Renal cortex interstitium (tissue), 11 donors: ENCODE measurements at regions not wholly inside any gene's neighbourhood (a gene's known extent, or its start where the extent isn't known, plus 50 kb on each side); places are given as distances from the start of the nearest gene placed in this dataset.
"Not testable (repeated sequence)": the region's sequence is repeated elsewhere in the genome, so short reads cannot be mapped to it uniquely, and the experiment has no call there.

Source experiments
- DNase-seq, 11 donors: peaks; one replicate each; pipeline ENCODE4 v3.0.0-alpha.2; 2013; ENCODE audit warnings: low read depth in 9 of 11, low spot score in 4 of 11; ENCODE audit errors: extremely low read depth in 1 of 11

DNA sequence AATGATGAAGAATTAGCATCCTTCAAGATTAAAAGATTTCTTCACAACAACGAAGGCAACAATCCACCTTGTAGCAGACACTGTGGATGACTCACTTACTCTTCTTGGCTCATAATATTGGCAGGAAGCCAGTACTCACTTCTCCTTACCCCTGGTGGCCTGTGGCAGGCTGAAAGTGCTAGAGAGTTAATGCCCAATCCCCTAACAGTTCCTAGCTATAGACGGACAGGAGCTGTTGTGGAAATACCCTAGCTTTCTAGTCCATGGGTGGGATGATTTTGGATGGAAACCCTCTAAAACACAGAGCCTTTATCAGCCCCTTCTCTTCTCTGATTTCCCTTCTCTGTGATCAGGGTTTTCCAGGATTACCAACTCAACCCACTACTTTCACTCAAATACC is 128.6 kb upstream of the NYAP2 start:
- no peak for DNase-seq

- DNase-seq = no peak
These were observed 129.5 kb upstream of the NYAP2 start for GRCh38 chr2:225270053-225270452.

GRCh38 chr2:225254363-225254762 is 145.1 kb upstream of the NYAP2 start:
- no peak for DNase-seq

DNA sequence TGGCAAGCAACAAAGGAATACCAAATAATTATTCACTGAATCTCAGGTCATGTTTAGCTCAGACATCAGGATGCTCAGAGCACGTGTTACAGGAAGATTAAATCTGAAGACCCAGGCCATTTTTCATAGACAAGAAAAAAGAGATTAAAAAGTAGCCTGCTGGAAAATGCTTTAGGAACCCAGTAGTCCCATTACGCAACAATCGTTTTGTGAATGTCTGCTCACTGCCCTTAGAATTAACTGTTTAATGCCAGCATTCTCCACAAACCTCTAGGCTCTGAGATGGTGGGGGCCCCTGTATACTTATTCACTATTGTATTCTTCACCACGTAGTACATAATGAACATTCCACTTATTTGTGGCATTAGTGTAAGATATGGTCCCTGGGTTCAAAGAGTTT is 154.6 kb upstream of the NYAP2 start:
- DNase-seq = no peak

DNA sequence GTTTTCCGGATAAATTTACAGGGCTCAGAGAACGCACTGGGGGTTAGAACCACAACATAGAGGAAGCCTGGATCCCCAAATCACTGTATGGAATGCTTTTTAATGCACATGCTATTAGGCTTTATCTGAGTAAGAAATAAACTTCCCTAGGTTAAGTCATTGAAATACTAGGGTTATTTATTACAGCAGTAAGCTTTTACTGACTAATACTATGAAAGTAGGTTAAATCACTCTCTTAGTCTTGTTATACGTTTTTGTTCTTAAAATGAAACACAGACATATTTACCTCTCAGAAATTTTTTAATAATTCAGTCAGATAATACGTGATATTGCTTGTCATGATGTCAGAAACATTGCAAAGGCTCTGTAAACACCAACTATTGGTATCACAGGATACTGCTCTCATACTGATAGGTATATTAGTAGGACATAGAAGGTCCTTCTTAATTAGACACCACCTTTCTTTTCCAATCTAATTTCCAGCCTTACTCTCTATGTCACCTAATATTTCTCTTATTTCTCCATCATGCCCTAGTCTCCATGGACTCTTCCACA is 162.7 kb upstream of the NYAP2 start:
- no peak for DNase-seq

DNA sequence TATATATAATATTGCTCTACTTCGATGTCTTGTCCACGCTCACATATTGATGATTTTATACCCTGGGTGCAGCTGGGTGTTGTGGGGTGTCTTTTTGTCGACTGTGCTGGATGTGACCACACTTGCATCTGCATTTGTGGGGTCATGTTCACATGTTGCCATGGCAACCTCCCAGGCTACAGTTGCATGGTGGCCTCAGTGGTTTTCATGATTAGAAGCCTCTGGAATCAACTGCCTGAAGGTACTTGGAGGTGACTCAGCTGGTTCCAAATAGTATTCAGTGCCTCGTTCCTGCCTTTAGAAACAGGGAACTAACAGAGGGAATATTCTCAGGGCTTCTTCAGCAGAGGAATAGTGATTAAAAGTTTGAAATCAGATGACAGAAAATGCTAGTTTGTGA is 166.3 kb upstream of the NYAP2 start:
- no peak for DNase-seq

GRCh38 chr2:225231900-225232299 is 167.6 kb upstream of the NYAP2 start:
- DNase-seq = no peak

DNA sequence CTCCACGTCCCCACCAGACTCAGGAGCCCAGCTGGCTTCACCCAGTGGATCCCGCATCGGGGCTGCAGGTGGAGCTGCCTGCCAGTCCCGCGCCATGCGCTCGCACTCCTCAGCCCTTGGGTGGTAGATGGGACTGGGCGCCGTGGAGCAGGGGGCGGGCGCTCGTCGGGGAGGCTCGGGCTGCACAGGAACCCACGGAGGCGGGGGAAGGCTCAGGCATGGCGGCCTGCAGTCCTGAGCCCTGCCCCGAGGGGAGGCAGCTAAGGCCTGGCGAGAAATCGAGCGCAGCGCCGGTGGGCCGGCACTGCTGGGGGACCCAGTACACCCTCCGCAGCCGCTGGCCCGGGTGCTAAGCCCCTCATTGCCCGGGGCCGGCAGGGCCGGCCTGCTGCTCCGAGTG is 170.2 kb upstream of the NYAP2 start:
- DNase-seq = not testable (repeated sequence)

GRCh38 chr2:225226441-225226840 is 173.1 kb upstream of the NYAP2 start:
- DNase-seq = no peak

GRCh38 chr2:225223301-225223700 is 176.2 kb upstream of the NYAP2 start:
- no peak for DNase-seq

DNA sequence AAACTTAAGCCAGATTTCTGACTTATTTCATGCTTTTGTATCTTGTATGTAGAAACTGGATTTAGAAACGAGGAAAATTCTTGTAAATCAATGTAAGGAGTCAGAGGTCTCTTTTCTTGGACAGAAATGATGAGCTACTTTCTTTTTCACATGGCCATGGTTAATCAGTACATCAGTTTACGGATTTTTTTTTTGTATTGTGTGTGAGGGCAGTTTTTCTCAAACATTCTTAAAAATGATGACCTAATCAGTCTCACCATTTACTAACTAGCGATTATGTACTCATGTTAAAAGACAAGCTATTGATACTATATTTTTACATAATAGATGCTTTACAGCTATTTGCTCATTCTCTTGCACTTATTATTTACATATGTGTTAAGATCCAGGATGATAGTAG is 165.2 kb upstream of the DOCK10 start:
- DNase-seq = no peak

DNA sequence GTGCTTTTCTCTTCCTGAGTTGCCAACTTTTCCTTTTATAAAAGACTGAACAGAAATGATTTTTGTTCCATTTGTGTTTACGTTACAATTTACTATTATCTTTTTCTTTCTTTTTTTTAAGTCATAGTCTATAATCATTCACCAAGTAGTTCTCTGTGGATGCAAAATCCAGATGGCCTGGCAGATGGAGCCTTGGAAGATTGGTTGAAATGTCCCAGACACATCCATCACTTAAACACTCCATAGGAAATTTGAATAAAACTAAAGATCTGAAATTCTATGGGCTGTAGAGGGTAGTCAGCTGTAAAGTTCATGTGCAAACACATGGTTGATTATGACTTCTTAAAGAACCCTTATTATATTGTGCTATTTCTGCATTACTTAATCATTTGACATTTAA is 164.8 kb upstream of the DOCK10 start:
- DNase-seq = no peak

GRCh38 chr2:225196579-225196978 is 154.3 kb upstream of the DOCK10 start:
- no peak for DNase-seq

DNA sequence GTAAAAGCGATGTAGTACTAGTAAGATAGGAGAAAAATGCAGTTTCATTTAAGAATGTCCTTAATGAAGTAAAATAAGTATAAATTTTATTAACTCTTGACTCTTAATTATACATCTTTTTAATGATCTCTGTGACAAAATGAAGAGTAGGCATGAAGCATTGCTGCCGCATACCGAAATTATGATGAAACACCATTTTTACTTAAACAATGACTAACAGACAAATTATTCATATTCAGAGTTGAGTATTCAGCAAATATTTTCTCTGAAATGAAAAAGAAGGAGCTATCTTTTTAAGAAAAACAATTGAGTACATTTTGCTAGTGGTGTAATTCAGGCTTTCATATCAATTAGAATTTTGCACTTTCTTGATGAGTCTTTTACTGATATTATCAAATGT is 150.6 kb upstream of the DOCK10 start:
- DNase-seq = no peak

DNA sequence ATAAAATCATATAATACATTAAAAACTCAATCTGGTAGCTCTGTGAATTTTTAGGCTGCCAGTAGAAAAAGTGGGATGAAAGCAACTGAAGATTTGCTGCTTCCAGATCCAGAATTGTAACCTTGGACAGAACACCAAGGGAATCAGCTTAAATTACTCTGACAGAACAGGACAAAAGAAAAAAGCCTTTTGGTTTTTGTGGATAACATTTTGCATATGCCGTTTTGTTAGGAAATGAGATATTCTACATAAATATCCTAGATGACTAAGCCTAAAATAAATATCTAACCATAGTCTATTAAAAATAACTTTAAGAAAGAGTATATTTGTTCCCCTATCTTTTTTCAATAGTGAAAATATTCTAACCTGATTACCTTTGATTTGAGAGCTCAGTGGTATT is 148.7 kb upstream of the DOCK10 start:
- DNase-seq = no peak

DNA sequence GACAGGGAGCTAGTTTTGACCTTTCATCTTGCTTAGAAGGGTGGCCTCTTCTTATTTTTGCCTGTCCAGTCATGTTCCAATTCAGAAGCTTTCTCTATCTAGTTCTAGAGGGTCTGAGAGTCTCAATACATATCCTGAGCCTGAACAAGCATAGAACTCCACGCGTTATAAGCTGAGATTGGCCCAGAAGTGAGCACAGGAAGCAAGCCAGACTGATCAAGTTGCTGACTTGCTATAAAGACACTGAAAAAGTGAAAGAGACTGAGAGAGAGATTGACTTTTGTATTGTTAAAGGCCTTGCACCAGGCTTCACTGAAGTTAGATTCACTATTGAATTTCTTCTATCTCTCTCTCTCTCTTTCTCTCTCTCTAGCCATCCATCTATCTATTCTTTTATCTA is 142.7 kb upstream of the DOCK10 start:
- DNase-seq = no peak

DNA sequence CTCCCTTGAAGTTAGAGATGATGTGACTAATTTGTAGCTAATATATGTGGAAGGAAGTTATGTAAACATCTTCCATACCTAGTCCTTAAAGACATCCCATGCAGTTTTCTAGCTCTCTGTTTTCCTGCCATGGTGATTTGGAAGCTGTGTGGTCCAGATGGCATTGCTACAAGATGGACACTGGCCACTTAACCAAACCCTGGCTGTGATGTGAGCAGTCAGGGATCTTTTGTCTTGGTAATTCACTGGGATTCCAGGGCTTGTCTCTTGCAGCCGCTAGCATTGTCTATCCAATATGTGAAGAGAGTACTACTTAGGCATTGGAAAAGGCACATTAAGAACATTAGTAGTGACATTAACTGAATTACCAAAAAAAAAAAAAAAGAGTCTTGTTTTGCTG is 139.9 kb upstream of the DOCK10 start:
- no peak for DNase-seq

DNA sequence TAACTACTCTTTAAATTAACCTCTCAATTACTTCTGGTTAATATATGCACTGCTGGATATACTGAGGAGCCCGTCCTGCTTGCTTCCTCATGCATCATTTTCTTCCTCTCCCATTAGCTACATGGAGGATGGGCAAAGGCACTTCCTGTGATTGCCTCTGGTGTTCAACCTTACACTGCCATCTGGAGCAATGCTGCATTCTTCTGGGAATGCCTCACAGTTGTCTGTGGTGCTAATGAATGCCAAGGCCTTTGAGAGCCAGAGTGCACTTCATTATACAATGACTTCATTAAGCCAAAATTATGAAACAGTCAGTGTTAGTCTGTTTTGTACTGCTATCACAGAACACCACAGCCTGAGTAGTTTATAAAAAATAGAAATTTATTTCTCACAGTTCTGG is 134.8 kb upstream of the DOCK10 start:
- DNase-seq = no peak

DNA sequence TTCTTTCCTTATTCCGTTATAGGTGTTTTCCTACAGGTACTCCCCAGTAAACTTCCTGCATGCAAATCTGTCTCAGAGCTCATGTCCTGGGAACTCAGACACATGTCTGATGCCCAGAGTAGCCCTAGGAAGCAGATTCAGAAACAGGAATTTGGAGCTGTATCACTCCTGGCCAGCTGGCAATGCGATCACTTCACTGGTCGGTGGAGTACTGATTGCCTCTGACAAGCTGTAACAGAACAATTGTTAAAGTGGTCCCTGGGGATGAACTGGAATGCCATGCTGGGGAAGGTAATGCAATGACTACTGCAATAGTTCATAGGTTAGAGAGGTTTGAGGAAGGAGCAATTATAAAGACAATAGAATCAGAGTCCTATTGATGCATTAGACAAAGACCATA is 131.6 kb upstream of the DOCK10 start:
- no peak for DNase-seq

DNA sequence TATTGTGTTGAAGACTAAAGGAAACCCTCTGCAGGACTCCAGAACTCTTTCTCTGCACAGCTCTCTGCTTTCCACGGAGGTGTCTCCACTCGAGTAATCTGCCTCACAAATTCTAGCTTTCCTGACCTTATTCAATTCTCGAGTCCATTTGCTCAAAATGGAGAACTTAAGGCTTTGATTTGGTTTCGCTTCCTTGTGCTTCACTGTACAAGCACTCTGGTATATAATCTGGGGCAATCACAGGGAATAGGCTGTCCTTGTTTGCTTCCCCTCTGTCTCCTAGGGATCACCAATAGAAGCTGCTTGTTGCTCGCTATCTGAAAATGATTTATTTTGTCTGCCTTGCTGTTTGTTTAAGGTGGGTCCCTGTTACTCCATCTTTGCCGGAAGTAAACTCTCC is 129.1 kb upstream of the DOCK10 start:
- DNase-seq = no peak

GRCh38 chr2:225170162-225170561 is 127.9 kb upstream of the DOCK10 start:
- DNase-seq = no peak

DNA sequence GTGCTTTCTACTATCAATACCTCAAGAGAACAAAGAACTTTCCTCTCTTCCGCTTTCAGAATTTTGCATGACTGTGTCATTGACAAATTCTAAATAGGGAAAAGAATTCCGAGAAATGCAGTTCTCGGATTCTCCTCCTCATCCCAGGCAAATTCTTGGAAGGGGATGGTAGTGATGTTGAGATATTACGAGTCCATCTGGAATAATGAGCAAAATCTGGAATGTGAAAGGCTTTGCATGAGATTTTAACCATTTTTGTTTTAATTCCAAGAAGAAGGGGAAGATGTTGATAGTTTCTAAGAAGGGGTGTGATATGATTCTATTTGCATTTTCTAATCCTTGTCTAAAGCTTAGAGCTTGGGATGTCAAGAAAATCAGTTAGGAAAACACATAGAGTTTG is 127.1 kb upstream of the DOCK10 start:
- no peak for DNase-seq
